ENCODE measurements at regions not wholly inside any gene's neighbourhood (a gene's known extent, or its start where the extent isn't known, plus 50 kb on each side); places are given as distances from the start of the nearest gene placed in this dataset.

GRCh38 chr2:2621855-2622254 lies 290.8 kb upstream of the MYT1L start (continued):
- TF ChIP-seq CTCF (IDR thresholded peaks at IDR 0.05 in 2 of 3, conservative IDR thresholded peaks at IDR 0.05 in 1 of 3; ENCODE audit: borderline replicate concordance in 1 of 3, insufficient read depth in 1 of 3, low read depth in 2 of 3, low read length in 2 of 3): no peak
- TF ChIP-seq EZH2 (IDR thresholded peaks at IDR 0.05): no peak

- Histone ChIP-seq H3K27me3 (ENCODE audit: insufficient read depth, low read length) (0 out of 2 replicates have a peak, but pooled peaks cover 9% of the 10 kb centered on the region), H3K9ac (ENCODE audit: low read length) (no peak overlapping the region), H4K20me1 (ENCODE audit: insufficient read depth) (no peaks in the 10 kb centered on the region), H3K36me3 (ENCODE audit: control insufficient read depth in 1 of 2, insufficient read depth in 2 of 2, low read length in 2 of 2) (no peaks in the 10 kb centered on the region), H3K79me2 (ENCODE audit: insufficient read depth, low read length) (no peaks in the 10 kb centered on the region), H3K27ac (ENCODE audit: low read depth, low read length) (no peak overlapping the region), H3K9me3 (ENCODE audit: control insufficient read depth in 1 of 2, insufficient read depth in 1 of 2, low read depth in 1 of 2, low read length in 2 of 2) (no peaks in the 10 kb centered on the region), H2AFZ (ENCODE audit: low read depth, low read length, poor library complexity, severe bottlenecking) (no peak overlapping the region), H3K4me3 (replicated peaks in 1 of 2; ENCODE audit: low read depth in 1 of 2, low read length in 2 of 2) (no peak overlapping the region), H3K9me2 (ENCODE audit: insufficient read depth) (no peaks in the 10 kb centered on the region), H3K4me1 (ENCODE audit: control insufficient read depth in 1 of 2, insufficient read depth in 2 of 2, low read length in 2 of 2) (no peaks in the 10 kb centered on the region), H3K4me2 (ENCODE audit: low read length) (no peak overlapping the region)
- intact Hi-C loops (cut with micrococcal nuclease): no loop called here
- DNase-seq (ENCODE audit: low read depth, low spot score): no peak
- no TSS peak for BruUV-seq (replicated peaks)
- no peak for TF ChIP-seq RAD21 (IDR thresholded peaks at IDR 0.05; ENCODE audit: low read depth)
- TF ChIP-seq JUND (IDR thresholded peaks at IDR 0.05): no peak
- no peak for TF ChIP-seq CEBPB (IDR thresholded peaks at IDR 0.05; ENCODE audit: low read depth)
- no peak for TF ChIP-seq REST (IDR thresholded peaks at IDR 0.05; ENCODE audit: low read depth)
- TF ChIP-seq POLR2AphosphoS5 (IDR thresholded peaks at IDR 0.05; ENCODE audit: low read depth, low read length): no peak
- TF ChIP-seq ATF3 (IDR thresholded peaks at IDR 0.05): no peak
- no peak for TF ChIP-seq EGR1 (IDR thresholded peaks at IDR 0.05; ENCODE audit: low read depth)
- no peak for TF ChIP-seq YY1 (IDR thresholded peaks at IDR 0.05; ENCODE audit: extremely low read depth, insufficient replicate concordance, low read depth, low read length)
- no peak for TF ChIP-seq CTCF (IDR thresholded peaks at IDR 0.05 in 2 of 3, conservative IDR thresholded peaks at IDR 0.05 in 1 of 3; ENCODE audit: borderline replicate concordance in 1 of 3, insufficient read depth in 1 of 3, low read depth in 2 of 3, low read length in 2 of 3)
- POLR2A ChIA-PET: no interaction called here
- no peak for ATAC-seq
- RAD21 ChIA-PET (ENCODE audit: low non-redundant PET in 1 of 2, low total read pairs in 2 of 2, uncharacterized antibody in 2 of 2, unreplicated experiment in 2 of 2): no interaction called here
- CTCF ChIA-PET: no interaction called here
Measured at GRCh38 chr2:2620604-2621003, 289.5 kb upstream of the MYT1L start.

Measured in HCT116 (cell line).